GM18498 (cell line): ENCODE measurements at regions not wholly inside any gene's neighbourhood (a gene's known extent, or its start where the extent isn't known, plus 50 kb on each side); places are given as distances from the start of the nearest gene placed in this dataset.
"Not testable (repeated sequence)": the region's sequence is repeated elsewhere in the genome, so short reads cannot be mapped to it uniquely, and the experiment has no call there.

Experiments used
- ATAC-seq: cut with Tn5 transposase; IDR thresholded peaks from one replicate; pipeline ENCODE4 v1.9.1; 2021; ENCODE audit warnings: mild to moderate bottlenecking, moderate library complexity; ENCODE audit not compliant: unreplicated experiment

- no peak for ATAC-seq
Measured at GRCh38 chrX:20718592-20719380, 452.1 kb upstream of the RPS6KA3 start.

- no peak for ATAC-seq
Measured at GRCh38 chrX:20715176-20715575, 448.5 kb upstream of the RPS6KA3 start.

- no peak for ATAC-seq
Measured at GRCh38 chrX:20712811-20713210, 446.1 kb upstream of the RPS6KA3 start.

GRCh38 chrX:20711366-20711765 lies 444.7 kb upstream of the RPS6KA3 start:
- no peak for ATAC-seq

- ATAC-seq = no peak
Measured at GRCh38 chrX:20693078-20693477, 426.4 kb upstream of the RPS6KA3 start.

- no peak for ATAC-seq
Measured at GRCh38 chrX:20686256-20686655, 419.5 kb upstream of the RPS6KA3 start.

- ATAC-seq = no peak
Measured at GRCh38 chrX:20685652-20686051, 418.9 kb upstream of the RPS6KA3 start.

GRCh38 chrX:20681683-20682082 lies 415.0 kb upstream of the RPS6KA3 start:
- no peak for ATAC-seq

GRCh38 chrX:20680998-20681397 lies 414.3 kb upstream of the RPS6KA3 start:
- ATAC-seq = no peak

- no peak for ATAC-seq
Measured at GRCh38 chrX:20672476-20672875, 405.8 kb upstream of the RPS6KA3 start.

- ATAC-seq = not testable (repeated sequence)
Measured at GRCh38 chrX:20671746-20672145, 405.0 kb upstream of the RPS6KA3 start.

- ATAC-seq = no peak
Measured at GRCh38 chrX:20670611-20671010, 403.9 kb upstream of the RPS6KA3 start.

- no peak for ATAC-seq
Measured at GRCh38 chrX:20668550-20668949, 401.8 kb upstream of the RPS6KA3 start.

- no peak for ATAC-seq
Measured at GRCh38 chrX:20666331-20666730, 399.6 kb upstream of the RPS6KA3 start.

GRCh38 chrX:20665481-20665880 lies 398.8 kb upstream of the RPS6KA3 start:
- no peak for ATAC-seq

- ATAC-seq = no peak
Measured at GRCh38 chrX:20664774-20665173, 398.1 kb upstream of the RPS6KA3 start.

GRCh38 chrX:20664131-20664530 lies 397.4 kb upstream of the RPS6KA3 start:
- no peak for ATAC-seq

GRCh38 chrX:20663336-20663735 lies 396.6 kb upstream of the RPS6KA3 start:
- no peak for ATAC-seq

- no peak for ATAC-seq
Measured at GRCh38 chrX:20656721-20657120, 390.0 kb upstream of the RPS6KA3 start.

GRCh38 chrX:20654596-20655106 lies 387.9 kb upstream of the RPS6KA3 start:
- ATAC-seq = no peak

- ATAC-seq = no peak
Measured at GRCh38 chrX:20653070-20653469, 386.4 kb upstream of the RPS6KA3 start.

- no peak for ATAC-seq
Measured at GRCh38 chrX:20641954-20642353, 375.2 kb upstream of the RPS6KA3 start.

- no peak for ATAC-seq
Measured at GRCh38 chrX:20639115-20639514, 372.4 kb upstream of the RPS6KA3 start.
